ENCODE measurements at regions not wholly inside any gene's neighbourhood (a gene's known extent, or its start where the extent isn't known, plus 50 kb on each side); places are given as distances from the start of the nearest gene placed in this dataset.

DNA sequence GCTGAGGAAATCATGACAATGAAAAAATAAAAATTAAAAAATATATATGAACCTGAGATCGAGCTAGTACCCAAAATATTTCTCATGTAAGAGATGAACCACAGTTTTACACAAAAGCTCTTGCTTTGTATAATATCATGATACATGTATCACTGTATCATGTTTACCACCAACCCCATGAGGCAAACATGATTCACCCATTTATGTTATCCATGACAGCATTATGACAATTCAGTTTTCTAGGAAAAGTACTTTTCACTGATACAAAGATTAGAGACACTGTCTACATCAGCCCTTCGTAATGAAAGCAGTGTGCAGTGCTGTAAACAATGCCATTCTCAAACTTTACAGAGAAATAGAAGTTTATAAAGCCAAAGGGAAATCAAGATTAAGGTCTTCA, 852.5 kb upstream of the LRRC4C start:
- ChIA-PET CTCF (no interaction called here), POLR2A (no interaction called here)
- no peak overlapping the region for H3K4me3 ChIP-seq (ENCODE audit: low read depth, low read length)
- TF ChIP-seq, protein P1, sequence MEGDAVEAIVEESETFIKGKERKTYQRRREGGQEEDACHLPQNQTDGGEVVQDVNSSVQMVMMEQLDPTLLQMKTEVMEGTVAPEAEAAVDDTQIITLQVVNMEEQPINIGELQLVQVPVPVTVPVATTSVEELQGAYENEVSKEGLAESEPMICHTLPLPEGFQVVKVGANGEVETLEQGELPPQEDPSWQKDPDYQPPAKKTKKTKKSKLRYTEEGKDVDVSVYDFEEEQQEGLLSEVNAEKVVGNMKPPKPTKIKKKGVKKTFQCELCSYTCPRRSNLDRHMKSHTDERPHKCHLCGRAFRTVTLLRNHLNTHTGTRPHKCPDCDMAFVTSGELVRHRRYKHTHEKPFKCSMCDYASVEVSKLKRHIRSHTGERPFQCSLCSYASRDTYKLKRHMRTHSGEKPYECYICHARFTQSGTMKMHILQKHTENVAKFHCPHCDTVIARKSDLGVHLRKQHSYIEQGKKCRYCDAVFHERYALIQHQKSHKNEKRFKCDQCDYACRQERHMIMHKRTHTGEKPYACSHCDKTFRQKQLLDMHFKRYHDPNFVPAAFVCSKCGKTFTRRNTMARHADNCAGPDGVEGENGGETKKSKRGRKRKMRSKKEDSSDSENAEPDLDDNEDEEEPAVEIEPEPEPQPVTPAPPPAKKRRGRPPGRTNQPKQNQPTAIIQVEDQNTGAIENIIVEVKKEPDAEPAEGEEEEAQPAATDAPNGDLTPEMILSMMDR (IDR thresholded peaks at IDR 0.05; ENCODE audit: insufficient read depth, low read length, missing control alignments) = no peak
- DNase-seq (ENCODE audit: low read depth, low spot score) = no peak

DNA sequence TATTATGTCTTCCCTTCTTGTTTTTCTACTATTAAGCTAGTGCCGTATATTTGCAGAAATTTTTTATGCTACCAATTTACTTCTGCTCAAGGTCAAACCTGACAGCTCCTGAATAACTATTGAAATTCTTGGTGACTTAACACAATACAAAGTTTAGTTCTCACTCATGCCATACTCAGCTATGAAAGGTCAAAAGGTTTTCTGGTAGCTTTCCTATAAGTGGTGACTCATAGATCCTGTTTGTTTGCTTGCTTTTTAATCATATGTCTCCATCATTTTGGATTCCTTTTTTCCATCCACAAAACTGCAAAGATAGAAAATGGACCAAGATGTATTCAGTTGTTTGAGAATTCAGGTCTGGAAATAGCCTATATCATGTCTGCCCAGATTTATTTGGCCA, 855.8 kb upstream of the LRRC4C start:
- CTCF ChIA-PET = interaction anchor here (0.6 kb wide), 1 partner anchor 10 kb away, joined by 3 read pairs; no protein-coding TSS in a partner anchor
- TF ChIP-seq, protein P1 (IDR thresholded peaks at IDR 0.05; ENCODE audit: insufficient read depth, low read length, missing control alignments) = no peak
- DNase-seq (ENCODE audit: low read depth, low spot score) = no peak
- POLR2A ChIA-PET = interaction anchor here (0.6 kb wide), 2 partner anchors 209 to 766 kb away, joined by 3 read pairs; no protein-coding TSS in a partner anchor
- no peak overlapping the region for H3K4me3 ChIP-seq (ENCODE audit: low read depth, low read length)

DNA sequence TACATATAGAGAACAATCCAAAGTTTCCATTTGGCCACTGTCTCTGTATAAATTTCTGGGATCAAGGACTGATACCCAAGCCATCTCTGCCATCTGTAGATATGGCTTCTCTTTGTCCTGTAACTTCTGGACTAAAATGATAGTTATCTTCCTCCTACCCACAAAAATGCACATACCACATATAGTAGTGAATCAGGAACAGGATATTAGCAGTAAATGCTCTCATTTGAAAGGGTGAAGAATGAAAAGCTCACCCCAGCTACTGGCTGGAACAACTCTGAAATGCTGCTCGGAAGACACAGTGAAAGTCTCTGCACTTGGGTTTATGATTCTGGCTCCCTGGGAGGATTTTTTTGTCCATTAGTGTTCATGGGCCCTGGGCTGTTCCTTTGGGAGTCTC, 856.4 kb upstream of the LRRC4C start:
- no peak overlapping the region for H3K4me3 ChIP-seq (ENCODE audit: low read depth, low read length)
- CTCF ChIA-PET = no interaction called here
- TF ChIP-seq, protein P1 (IDR thresholded peaks at IDR 0.05; ENCODE audit: insufficient read depth, low read length, missing control alignments) = no peak
- no peak for DNase-seq (ENCODE audit: low read depth, low spot score)
- POLR2A ChIA-PET = interaction anchor here (0.6 kb wide), 1 partner anchor 767 kb away, joined by 3 read pairs; no protein-coding TSS in a partner anchor

DNA sequence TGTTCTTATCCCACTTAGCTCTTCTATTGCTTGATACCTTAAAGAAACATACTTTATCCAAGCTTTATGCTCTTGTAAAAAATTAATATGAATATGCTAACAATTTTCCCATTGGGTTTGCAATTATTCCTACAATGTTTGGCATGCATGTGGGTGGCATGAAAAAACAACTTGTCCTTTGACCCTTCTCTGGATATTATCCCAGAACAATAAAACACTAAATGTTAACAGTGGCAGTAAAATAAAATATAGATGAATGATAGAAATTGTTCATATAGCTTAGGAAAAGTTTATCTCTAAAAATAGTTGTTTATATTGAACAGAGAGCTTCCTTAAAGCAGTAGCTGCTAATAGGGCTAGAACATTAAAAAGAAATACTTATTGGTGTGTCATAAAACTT, 860.5 kb upstream of the LRRC4C start:
- TF ChIP-seq, protein P1 (IDR thresholded peaks at IDR 0.05; ENCODE audit: insufficient read depth, low read length, missing control alignments) = no peak
- H3K4me3 ChIP-seq (ENCODE audit: low read depth, low read length) = no peak overlapping the region
- CTCF ChIA-PET = no interaction called here
- POLR2A ChIA-PET = no interaction called here
- no peak for DNase-seq (ENCODE audit: low read depth, low spot score)

DNA sequence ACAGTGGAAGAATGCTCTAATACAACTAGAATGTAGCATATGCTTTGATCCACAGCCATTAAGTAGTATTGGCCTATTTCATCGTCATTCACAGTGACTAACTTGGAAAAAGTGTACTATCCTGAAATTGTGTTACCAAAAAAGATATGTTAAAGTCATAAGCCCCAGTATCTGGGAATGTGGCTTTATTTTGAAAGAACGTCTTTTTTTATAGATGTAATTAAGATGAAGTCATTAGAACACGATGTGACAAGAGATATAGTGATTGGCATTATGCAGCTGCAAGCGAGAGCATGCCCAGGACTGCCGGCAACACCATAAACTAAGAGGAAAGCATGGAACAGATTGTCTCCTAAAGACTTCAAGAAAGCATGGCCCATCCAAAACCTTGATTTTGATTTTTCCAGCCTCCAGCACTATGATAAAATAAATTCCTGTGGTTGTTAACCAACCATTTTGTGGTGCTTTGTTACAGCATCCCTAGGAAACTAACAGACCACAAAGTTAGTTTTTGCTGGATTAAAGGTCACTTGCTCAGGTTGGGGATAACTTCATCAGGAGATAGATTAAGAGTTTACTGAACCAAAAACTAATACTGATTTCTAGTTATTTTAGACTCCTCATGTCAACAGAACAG, 870.6 kb upstream of the LRRC4C start:
- CTCF ChIA-PET = no interaction called here
- POLR2A ChIA-PET = no interaction called here
- no peak overlapping the region for H3K4me3 ChIP-seq (ENCODE audit: low read depth, low read length)
- TF ChIP-seq, protein P1 (IDR thresholded peaks at IDR 0.05; ENCODE audit: insufficient read depth, low read length, missing control alignments) = no peak
- no peak for DNase-seq (ENCODE audit: low read depth, low spot score)

DNA sequence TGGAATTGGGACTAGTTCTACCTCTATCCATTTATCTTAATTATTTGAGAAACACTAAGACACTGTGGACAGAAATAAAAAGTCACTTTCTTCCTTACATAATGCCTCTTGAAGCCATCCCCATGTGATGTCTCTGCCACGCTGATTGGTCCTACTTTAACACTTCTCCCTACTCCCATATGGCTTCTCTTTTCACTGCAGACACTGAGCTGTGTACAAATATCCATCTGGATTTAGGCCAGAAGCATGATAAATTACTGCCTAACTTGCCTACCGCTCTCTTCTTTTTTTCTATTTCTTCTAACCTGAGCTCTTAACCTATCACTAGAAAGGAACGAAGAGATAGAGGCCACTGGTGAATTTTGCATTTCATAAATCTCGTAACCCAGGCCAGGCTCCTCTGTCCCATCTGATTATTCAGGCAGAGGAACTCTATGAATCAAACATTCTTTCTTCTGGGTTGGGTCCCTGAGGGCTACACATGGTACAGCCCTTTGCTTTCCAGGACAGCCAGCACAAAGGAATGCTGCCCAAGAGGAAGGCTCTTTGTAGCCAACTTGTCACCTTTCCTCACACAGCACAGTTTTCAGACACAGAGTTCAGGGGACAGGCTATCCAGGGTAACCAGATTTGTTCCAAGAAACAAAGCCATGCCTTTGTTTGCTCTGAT, 878.5 kb upstream of the LRRC4C start:
- ChIA-PET POLR2A (no interaction called here), CTCF (no interaction called here)
- TF ChIP-seq, protein P1 (IDR thresholded peaks at IDR 0.05; ENCODE audit: insufficient read depth, low read length, missing control alignments) = no peak
- H3K4me3 ChIP-seq (ENCODE audit: low read depth, low read length) = no peak overlapping the region
- DNase-seq (ENCODE audit: low read depth, low spot score) = no peak

All from AG04449 (cell line).